ENCODE measurements at regions not wholly inside any gene's neighbourhood (a gene's known extent, or its start where the extent isn't known, plus 50 kb on each side); places are given as distances from the start of the nearest gene placed in this dataset.

DNA sequence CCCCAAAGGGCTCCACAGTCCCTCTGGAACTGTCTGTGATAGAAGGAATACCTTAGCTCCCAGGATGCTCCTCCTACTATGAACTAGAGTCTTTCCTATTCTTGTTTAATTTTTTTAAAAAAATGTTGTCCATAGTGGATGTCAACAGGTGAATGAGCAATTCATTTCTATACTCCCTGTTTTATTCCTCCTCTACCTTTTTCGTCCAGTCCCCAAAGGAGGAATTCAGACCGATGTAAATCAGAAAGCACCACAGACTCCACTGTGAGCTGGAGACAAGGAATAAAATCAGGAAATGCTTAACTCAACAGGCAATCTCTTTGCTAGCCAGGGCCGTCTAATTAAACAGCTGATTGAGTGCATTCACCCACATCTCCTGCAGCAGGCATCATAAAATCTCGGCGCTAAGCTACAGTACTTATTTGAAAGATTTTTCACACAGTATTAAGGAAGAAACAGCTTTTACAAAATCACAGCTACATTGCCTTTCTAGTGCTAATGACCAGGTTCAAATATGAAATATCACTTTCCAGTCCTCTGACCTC is 381.6 kb downstream of the SIPA1L2 start:
- no peak for TF ChIP-seq CTCF (optimal IDR thresholded peaks at IDR 0.05 in 1 of 3, IDR thresholded peaks at IDR 0.05 in 1 of 3, conservative IDR thresholded peaks at IDR 0.05 in 1 of 3; ENCODE audit: extremely low read depth in 1 of 3, insufficient read depth in 2 of 3, low read length in 3 of 3)
- TF ChIP-seq EZH2 (IDR thresholded peaks at IDR 0.05; ENCODE audit: low read length) = no peak

All from keratinocyte (primary cell).